K562 (cell line): ENCODE measurements at regions not wholly inside any gene's neighbourhood (a gene's known extent, or its start where the extent isn't known, plus 50 kb on each side); places are given as distances from the start of the nearest gene placed in this dataset.

Experiments
- ATAC-seq: fragments of 200-7000 bp; cut with Tn5 transposase; 3 replicates; pipeline ENCODE4 v1.9.1; 2020; ENCODE audit warnings: moderate library complexity
- BruUV-seq: library from RNA; stranded (reverse); fragments of 400-500 nt; replicated peaks from 2 replicates; lab custom pipeline; 2021; lab: Mats Ljungman, UMichigan
- CTCF ChIA-PET: fragments of 300-600 bp; formaldehyde crosslinking; extraction: SDS; loops from one replicate; lab custom pipeline; 2021; ENCODE audit warnings: low intra/inter-chr PET ratio; lab: Yijun Ruan, JAX
- POLR2A ChIA-PET: fragments of 300-600, 350-650 bp; sonication (Branson Sonifier 250); formaldehyde crosslinking; extraction: SDS; loops from one replicate; lab custom pipeline; 2021; ENCODE audit warnings: antibody characterized with exemption, inconsistent platforms; lab: Yijun Ruan, JAX
- DNase-seq, 4 experiments: peaks; one replicate each; pipeline versions ENCODE4 v3.0.0 to v3.0.0-alpha.2; 2011 to 2018; ENCODE audit warnings: low spot score in 3 of 4, mixed read lengths in 3 of 4; ENCODE audit errors: extremely low read depth in 1 of 4
- FAIRE-seq: peaks from 2 replicates; lab custom pipeline; 2011; peaks lifted over from hg19 to GRCh38; lab: Jason Lieb, UNC
- H2AFZ ChIP-seq: 2 replicates; pipeline ENCODE4 v1.6.0; 2011; ENCODE audit warnings: low read depth, low read length, control low read depth, inconsistent platforms
- H3K27ac ChIP-seq: fragments of 200-600 bp; 3 replicates; pipeline ENCODE4 v1.8.0; 2011; ENCODE audit warnings: low read depth, mild to moderate bottlenecking, control low read depth, inconsistent platforms, low read length, moderate library complexity, mixed read lengths; ENCODE audit errors: extremely low read depth
- H3K27me3 ChIP-seq, 2 experiments: fragments of 300-600 bp in 1 of 2; 2 replicates in 1 of 2; 3 replicates in 1 of 2; pipeline versions ENCODE4 v1.6.0 to v1.8.0; 2011; ENCODE audit warnings: inconsistent platforms in 2 of 2, low read length in 2 of 2, mild to moderate bottlenecking in 1 of 2, mixed read lengths in 1 of 2, moderate library complexity in 1 of 2; ENCODE audit not compliant: control insufficient read depth in 2 of 2, insufficient read depth in 2 of 2
- H3K36me3 ChIP-seq: fragments of 300-600 bp; 3 replicates; pipeline ENCODE4 v1.8.0; 2011; ENCODE audit warnings: mild to moderate bottlenecking, low read length, inconsistent platforms; ENCODE audit not compliant: control insufficient read depth, insufficient read depth
- H3K4me1 ChIP-seq, 2 experiments: fragments of 200-600 bp in 1 of 2; replicated peaks in 1 of 2; 2 replicates in 1 of 2; 3 replicates in 1 of 2; pipeline versions ENCODE4 v1.5.1 to v1.8.0; 2011; ENCODE audit warnings: inconsistent platforms in 2 of 2, low read length in 2 of 2, mild to moderate bottlenecking in 1 of 2, mixed read lengths in 1 of 2, moderate library complexity in 1 of 2; ENCODE audit not compliant: control insufficient read depth in 2 of 2, insufficient read depth in 2 of 2
- H3K4me2 ChIP-seq: 2 replicates; pipeline ENCODE4 v1.6.1; 2011; ENCODE audit warnings: low read length, control low read depth, inconsistent platforms, mixed read lengths; ENCODE audit not compliant: insufficient read depth
- H3K4me3 ChIP-seq: fragments of 200-600 bp; sonication (generic), shearing (Covaris generic); 2 replicates; pipeline ENCODE4 v1.5.1; 2016; ENCODE audit warnings: control low read depth, inconsistent platforms
- H3K79me2 ChIP-seq: fragments of 200-600 bp; 3 replicates; pipeline ENCODE4 v1.8.0; 2011; ENCODE audit warnings: low read length, inconsistent platforms; ENCODE audit not compliant: control insufficient read depth, insufficient read depth
- H3K9ac ChIP-seq, 2 experiments: 2 replicates each; pipeline versions ENCODE4 v1.6.0 to v1.6.1; 2011; ENCODE audit warnings: low read depth in 2 of 2, low read length in 2 of 2, control low read depth in 1 of 2, inconsistent platforms in 1 of 2, mild to moderate bottlenecking in 1 of 2, mixed read lengths in 1 of 2; ENCODE audit not compliant: insufficient read depth in 1 of 2
- H3K9me1 ChIP-seq: one replicate; pipeline ENCODE4 v1.6.0; 2011; ENCODE audit warnings: inconsistent platforms, mild to moderate bottlenecking, low read length, moderate library complexity; ENCODE audit not compliant: control insufficient read depth, insufficient read depth
- H3K9me3 ChIP-seq: replicated peaks from 2 replicates; pipeline ENCODE4 v1.5.1; 2011; ENCODE audit warnings: low read depth, low read length, inconsistent platforms; ENCODE audit not compliant: control insufficient read depth, insufficient read depth
- H4K20me1 ChIP-seq: replicated peaks from 2 replicates; pipeline ENCODE4 v1.6.1; 2011; ENCODE audit warnings: low read length, inconsistent platforms, mixed read lengths; ENCODE audit not compliant: control insufficient read depth, insufficient read depth
- BCOR ChIP-seq: fragments of 450-650 bp; IDR thresholded peaks from 2 replicates; pipeline ENCODE4 v1.6.1; 2016
- CBFA2T3 ChIP-seq: fragments of 450-650 bp; IDR thresholded peaks from 2 replicates; pipeline ENCODE4 v1.6.1; 2017
- ELF4 ChIP-seq: fragments of 450-650 bp; formaldehyde crosslinking; IDR thresholded peaks from 2 replicates; pipeline ENCODE4 v1.4.0; 2022; ENCODE audit warnings: missing genetic modification characterization
- MBD2 ChIP-seq: sonication (generic); IDR thresholded peaks from 2 replicates; pipeline ENCODE4 v1.6.1; 2016; ENCODE audit warnings: low read depth, borderline replicate concordance
- RBM17 ChIP-seq: fragments of 200-400 bp; formaldehyde crosslinking; IDR thresholded peaks from 2 replicates; pipeline ENCODE4 v1.6.1; 2017; ENCODE audit warnings: low read depth, mild to moderate bottlenecking, low read length, borderline replicate concordance
- SETDB1 ChIP-seq: IDR thresholded peaks from one replicate; pipeline ENCODE4 v1.6.1; 2012; ENCODE audit warnings: low read length, control low read depth, inconsistent platforms
- SREBF2 ChIP-seq: sonication (generic); formaldehyde crosslinking; IDR thresholded peaks from 2 replicates; pipeline ENCODE4 v1.4.0; 2020; ENCODE audit warnings: mild to moderate bottlenecking, missing genetic modification reagents
- TAF1 ChIP-seq: IDR thresholded peaks from 2 replicates; pipeline ENCODE4 v1.6.1; 2011; ENCODE audit warnings: mild to moderate bottlenecking, low read length, moderate library complexity; ENCODE audit not compliant: insufficient read depth, control insufficient read depth, severe bottlenecking; ENCODE audit errors: extremely low read depth
- XRCC4 ChIP-seq: IDR thresholded peaks from one replicate; pipeline ENCODE4 v1.6.1; 2011; ENCODE audit not compliant: insufficient read depth, insufficient read length; ENCODE audit errors: extremely low read depth
- ZNF76 ChIP-seq: fragments of 250-450 bp; sonication (Bioruptor Pico); IDR thresholded peaks from 2 replicates; pipeline ENCODE4 v1.4.0; 2020; ENCODE audit warnings: mild to moderate bottlenecking, moderate library complexity, borderline replicate concordance
- WGBS: fragments of 100-300 bp; shearing (Covaris generic); methylation state at CpG from one replicate; pipeline ENCODE4 v1.1.6; 2016; ENCODE audit warnings: low coverage, mixed read lengths; ENCODE audit not compliant: insufficient coverage; ENCODE audit errors: missing lambda C conversion rate; 5-methylcytosine and 5-hydroxymethylcytosine counted together
- in situ Hi-C: fragments of 300-500 bp; cut with MboI; formaldehyde crosslinking; loops from 4 replicates; pipeline ENCODE4 v1.15.0; 2018; ENCODE audit warnings: inconsistent platforms, mixed read lengths
- intact Hi-C: fragments of 100-400 bp; cut with micrococcal nuclease; formaldehyde crosslinking; loops from 2 replicates; pipeline ENCODE4 v1.14.2; 2022
- TF ChIP-seq, protein P1 (sequence below): fragments of 250-450 bp; sonication (Bioruptor Pico); IDR thresholded peaks from 2 replicates; pipeline ENCODE4 v1.8.0; 2022; ENCODE audit warnings: inconsistent platforms, mild to moderate bottlenecking, moderate library complexity, borderline replicate concordance
- TF ChIP-seq, protein P2 (sequence below): fragments of 250-450 bp; sonication (Bioruptor Pico); IDR thresholded peaks from 2 replicates; pipeline ENCODE4 v1.8.0; 2022; ENCODE audit warnings: moderate library complexity, mild to moderate bottlenecking, inconsistent platforms
- TF ChIP-seq, protein P3 (sequence below): fragments of 250-450 bp; sonication (Bioruptor Pico); IDR thresholded peaks from 2 replicates; pipeline ENCODE4 v1.4.0; 2020; ENCODE audit warnings: mild to moderate bottlenecking, moderate library complexity, borderline replicate concordance
- TF ChIP-seq, protein P4 (sequence below): IDR thresholded peaks from 2 replicates; pipeline ENCODE4 v1.6.1; 2011; ENCODE audit warnings: borderline replicate concordance, low read depth, mild to moderate bottlenecking, moderate library complexity, low read length; ENCODE audit not compliant: insufficient read depth, poor library complexity, severe bottlenecking

DNA sequence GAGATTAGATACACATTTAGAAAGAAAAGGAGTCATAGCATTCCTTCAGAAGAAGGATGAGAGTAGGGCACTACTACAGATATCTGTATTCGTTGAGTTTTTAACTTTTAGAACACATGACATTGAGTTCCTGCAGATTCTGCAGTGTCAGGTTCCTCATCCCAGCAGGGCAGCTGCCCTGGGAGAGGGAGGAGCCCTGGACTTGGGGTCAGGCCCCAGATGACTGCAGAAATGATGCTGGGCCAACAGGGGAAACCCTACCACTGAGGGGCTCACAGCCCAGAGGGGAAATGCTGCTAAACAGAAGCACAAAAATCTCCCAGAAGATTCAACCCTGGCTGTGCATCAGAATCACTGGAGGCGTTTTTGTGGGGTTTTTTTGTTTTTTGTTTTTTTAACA, 68.9 kb upstream of the TAF1L start:
- 0% methylated on average over 2 of the region's 2 CpGs for WGBS
- no peak for ATAC-seq
- no peak for TF ChIP-seq XRCC4
- no peak for TF ChIP-seq RBM17
- TF ChIP-seq, protein P1, sequence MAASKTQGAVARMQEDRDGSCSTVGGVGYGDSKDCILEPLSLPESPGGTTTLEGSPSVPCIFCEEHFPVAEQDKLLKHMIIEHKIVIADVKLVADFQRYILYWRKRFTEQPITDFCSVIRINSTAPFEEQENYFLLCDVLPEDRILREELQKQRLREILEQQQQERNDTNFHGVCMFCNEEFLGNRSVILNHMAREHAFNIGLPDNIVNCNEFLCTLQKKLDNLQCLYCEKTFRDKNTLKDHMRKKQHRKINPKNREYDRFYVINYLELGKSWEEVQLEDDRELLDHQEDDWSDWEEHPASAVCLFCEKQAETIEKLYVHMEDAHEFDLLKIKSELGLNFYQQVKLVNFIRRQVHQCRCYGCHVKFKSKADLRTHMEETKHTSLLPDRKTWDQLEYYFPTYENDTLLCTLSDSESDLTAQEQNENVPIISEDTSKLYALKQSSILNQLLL (CRISPR knock-in tag), result no peak
- no peak for TF ChIP-seq BCOR
- TF ChIP-seq, protein P2, sequence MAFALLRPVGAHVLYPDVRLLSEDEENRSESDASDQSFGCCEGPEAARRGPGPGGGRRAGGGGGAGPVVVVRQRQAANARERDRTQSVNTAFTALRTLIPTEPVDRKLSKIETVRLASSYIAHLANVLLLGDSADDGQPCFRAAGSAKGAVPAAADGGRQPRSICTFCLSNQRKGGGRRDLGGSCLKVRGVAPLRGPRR (CRISPR knock-in tag), result no peak
- no peak for TF ChIP-seq MBD2
- TF ChIP-seq SETDB1, result no peak
- TF ChIP-seq TAF1, result no peak
- TF ChIP-seq, protein P3, sequence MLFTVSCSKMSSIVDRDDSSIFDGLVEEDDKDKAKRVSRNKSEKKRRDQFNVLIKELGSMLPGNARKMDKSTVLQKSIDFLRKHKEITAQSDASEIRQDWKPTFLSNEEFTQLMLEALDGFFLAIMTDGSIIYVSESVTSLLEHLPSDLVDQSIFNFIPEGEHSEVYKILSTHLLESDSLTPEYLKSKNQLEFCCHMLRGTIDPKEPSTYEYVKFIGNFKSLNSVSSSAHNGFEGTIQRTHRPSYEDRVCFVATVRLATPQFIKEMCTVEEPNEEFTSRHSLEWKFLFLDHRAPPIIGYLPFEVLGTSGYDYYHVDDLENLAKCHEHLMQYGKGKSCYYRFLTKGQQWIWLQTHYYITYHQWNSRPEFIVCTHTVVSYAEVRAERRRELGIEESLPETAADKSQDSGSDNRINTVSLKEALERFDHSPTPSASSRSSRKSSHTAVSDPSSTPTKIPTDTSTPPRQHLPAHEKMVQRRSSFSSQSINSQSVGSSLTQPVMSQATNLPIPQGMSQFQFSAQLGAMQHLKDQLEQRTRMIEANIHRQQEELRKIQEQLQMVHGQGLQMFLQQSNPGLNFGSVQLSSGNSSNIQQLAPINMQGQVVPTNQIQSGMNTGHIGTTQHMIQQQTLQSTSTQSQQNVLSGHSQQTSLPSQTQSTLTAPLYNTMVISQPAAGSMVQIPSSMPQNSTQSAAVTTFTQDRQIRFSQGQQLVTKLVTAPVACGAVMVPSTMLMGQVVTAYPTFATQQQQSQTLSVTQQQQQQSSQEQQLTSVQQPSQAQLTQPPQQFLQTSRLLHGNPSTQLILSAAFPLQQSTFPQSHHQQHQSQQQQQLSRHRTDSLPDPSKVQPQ (CRISPR knock-in tag), result no peak
- TF ChIP-seq, protein P4, sequence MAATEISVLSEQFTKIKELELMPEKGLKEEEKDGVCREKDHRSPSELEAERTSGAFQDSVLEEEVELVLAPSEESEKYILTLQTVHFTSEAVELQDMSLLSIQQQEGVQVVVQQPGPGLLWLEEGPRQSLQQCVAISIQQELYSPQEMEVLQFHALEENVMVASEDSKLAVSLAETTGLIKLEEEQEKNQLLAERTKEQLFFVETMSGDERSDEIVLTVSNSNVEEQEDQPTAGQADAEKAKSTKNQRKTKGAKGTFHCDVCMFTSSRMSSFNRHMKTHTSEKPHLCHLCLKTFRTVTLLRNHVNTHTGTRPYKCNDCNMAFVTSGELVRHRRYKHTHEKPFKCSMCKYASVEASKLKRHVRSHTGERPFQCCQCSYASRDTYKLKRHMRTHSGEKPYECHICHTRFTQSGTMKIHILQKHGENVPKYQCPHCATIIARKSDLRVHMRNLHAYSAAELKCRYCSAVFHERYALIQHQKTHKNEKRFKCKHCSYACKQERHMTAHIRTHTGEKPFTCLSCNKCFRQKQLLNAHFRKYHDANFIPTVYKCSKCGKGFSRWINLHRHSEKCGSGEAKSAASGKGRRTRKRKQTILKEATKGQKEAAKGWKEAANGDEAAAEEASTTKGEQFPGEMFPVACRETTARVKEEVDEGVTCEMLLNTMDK, result no peak
- TF ChIP-seq CBFA2T3, result no peak
- no peak for TF ChIP-seq SREBF2 (CRISPR knock-in tag)
- TF ChIP-seq ELF4 (CRISPR knock-in tag), result no peak
- no peak for TF ChIP-seq ZNF76 (CRISPR knock-in tag)
- TF ChIP-seq, all 486 proteins: peak for 0
- no peak overlapping the region for H3K4me3 ChIP-seq
- no peaks in the 10 kb centered on the region for H3K9me1 ChIP-seq
- DNase-seq, result no peak
- ChIA-PET CTCF (no interaction called here), POLR2A (no interaction called here)
- H3K36me3 ChIP-seq, result no peaks in the 10 kb centered on the region
- no peaks in the 10 kb centered on the region for H3K9me3 ChIP-seq
- intact Hi-C loops, result loop anchor here (10.0 kb wide), 1 partner anchor 120 kb away; no protein-coding TSS in a partner anchor
- H3K27me3 ChIP-seq, result no peaks in the 10 kb centered on the region
- H3K4me2 ChIP-seq, result no peak overlapping the region
- H4K20me1 ChIP-seq, result no peaks in the 10 kb centered on the region
- H3K4me1 ChIP-seq, result no peaks in the 10 kb centered on the region; a peak in 3 of 5 replicates
- in situ Hi-C loops, result no loop called here
- FAIRE-seq, result no peak
- H2AFZ ChIP-seq, result no peak overlapping the region
- H3K9ac ChIP-seq, result no peak overlapping the region
- H3K79me2 ChIP-seq, result no peaks in the 10 kb centered on the region
- BruUV-seq, result no TSS peak
- no peak overlapping the region for H3K27ac ChIP-seq
